ENCODE measurements at regions not wholly inside any gene's neighbourhood (a gene's known extent, or its start where the extent isn't known, plus 50 kb on each side); places are given as distances from the start of the nearest gene placed in this dataset.

GRCh38 chr1:48105165-48105564 lies 108.0 kb upstream of the TRABD2B start:
- ATAC-seq (ENCODE audit: low read depth) (no peak), DNase-seq (no peak)
- no peak for TF ChIP-seq CTCF (IDR thresholded peaks at IDR 0.05)
- no peak for TF ChIP-seq EZH2 (IDR thresholded peaks at IDR 0.05; ENCODE audit: borderline replicate concordance, insufficient read depth, low read depth, low read length, poor library complexity, severe bottlenecking)
- H3K27ac ChIP-seq (ENCODE audit: low read length in 2 of 2), result no peak overlapping the region
- POLR2A ChIA-PET, result no interaction called here
- H3K9ac ChIP-seq (ENCODE audit: low read length), result no peak overlapping the region
- intact Hi-C loops (cut with micrococcal nuclease), result no loop called here
- H3K9me3 ChIP-seq (ENCODE audit: control extremely low read depth in 1 of 3, control insufficient read depth in 2 of 3, insufficient read depth in 1 of 3, low read length in 2 of 3), result no peaks in the 10 kb centered on the region
- H2AFZ ChIP-seq (ENCODE audit: insufficient read depth, low read depth, low read length, poor library complexity, severe bottlenecking), result no peak overlapping the region
- CTCF ChIA-PET, result interaction anchor here (0.7 to 2.3 kb wide), 2 partner anchors 11 to 667 kb away, joined by 3 to 12 read pairs; no protein-coding TSS in a partner anchor
- H3K4me2 ChIP-seq (replicated peaks; ENCODE audit: low read depth, low read length, poor library complexity, severe bottlenecking), result no peak overlapping the region
- Mint-ChIP-seq H3K27ac (no peak overlapping the region), H3K27me3 (peaks cover 15% of the 10 kb centered on the region), H3K4me1 (no peaks in the 10 kb centered on the region), H3K4me3 (no peak overlapping the region), H3K9me3 (ENCODE audit: insufficient read depth) (no peaks in the 10 kb centered on the region)
- H4K20me1 ChIP-seq (ENCODE audit: control insufficient read depth, insufficient read depth, low read length, poor library complexity, severe bottlenecking), result no peaks in the 10 kb centered on the region
- H3K79me2 ChIP-seq (ENCODE audit: control insufficient read depth, insufficient read depth, low read length), result no peaks in the 10 kb centered on the region
- H3K4me3 ChIP-seq (ENCODE audit: control extremely low read depth in 1 of 5, extremely low read depth in 1 of 5, insufficient read depth in 1 of 5, low read depth in 2 of 5, low read length in 4 of 5), result no peak overlapping the region
- WGBS (ENCODE audit: insufficient coverage), result 87% methylated on average over 3 of the region's 3 CpGs
- H3K36me3 ChIP-seq (replicated peaks in 1 of 2; ENCODE audit: control extremely low read depth in 1 of 2, control insufficient read depth in 1 of 2, extremely low read depth in 1 of 2, insufficient read depth in 2 of 2, low read length in 1 of 2), result no peaks in the 10 kb centered on the region
- no peaks in the 10 kb centered on the region for H3K4me1 ChIP-seq (ENCODE audit: control insufficient read depth in 2 of 2, insufficient read depth in 2 of 2, low read length in 2 of 2)
- H3K27me3 ChIP-seq (replicated peaks in 1 of 4; ENCODE audit: control extremely low read depth in 1 of 4, control insufficient read depth in 3 of 4, insufficient read depth in 4 of 4, low read length in 3 of 4), result peaks cover 0 to 2% (median 0%) of the 10 kb centered on the region in 4 experiments

GRCh38 chr1:48103495-48103894 lies 106.3 kb upstream of the TRABD2B start:
- H3K4me3 Mint-ChIP-seq, result no peak overlapping the region

More at GRCh38 chr1:48103495-48103894, 106.3 kb upstream of the TRABD2B start:
- Histone ChIP-seq H3K4me3 (ENCODE audit: control extremely low read depth in 1 of 5, extremely low read depth in 1 of 5, insufficient read depth in 1 of 5, low read depth in 2 of 5, low read length in 4 of 5) (no peak overlapping the region), H3K9me3 (ENCODE audit: control extremely low read depth in 1 of 3, control insufficient read depth in 2 of 3, insufficient read depth in 1 of 3, low read length in 2 of 3) (no peaks in the 10 kb centered on the region), H2AFZ (ENCODE audit: insufficient read depth, low read depth, low read length, poor library complexity, severe bottlenecking) (no peak overlapping the region), H3K36me3 (replicated peaks in 1 of 2; ENCODE audit: control extremely low read depth in 1 of 2, control insufficient read depth in 1 of 2, extremely low read depth in 1 of 2, insufficient read depth in 2 of 2, low read length in 1 of 2) (no peaks in the 10 kb centered on the region), H3K4me1 (ENCODE audit: control insufficient read depth in 2 of 2, insufficient read depth in 2 of 2, low read length in 2 of 2) (no peaks in the 10 kb centered on the region), H3K9ac (ENCODE audit: low read length) (no peak overlapping the region), H3K27ac (ENCODE audit: low read length in 2 of 2) (no peak overlapping the region), H4K20me1 (ENCODE audit: control insufficient read depth, insufficient read depth, low read length, poor library complexity, severe bottlenecking) (no peaks in the 10 kb centered on the region), H3K4me2 (replicated peaks; ENCODE audit: low read depth, low read length, poor library complexity, severe bottlenecking) (no peak overlapping the region), H3K79me2 (ENCODE audit: control insufficient read depth, insufficient read depth, low read length) (no peaks in the 10 kb centered on the region), H3K27me3 (replicated peaks in 1 of 4; ENCODE audit: control extremely low read depth in 1 of 4, control insufficient read depth in 3 of 4, insufficient read depth in 4 of 4, low read length in 3 of 4) (peaks cover 0 to 1% (median 0%) of the 10 kb centered on the region in 4 experiments)
- ATAC-seq (ENCODE audit: low read depth) (no peak), DNase-seq (no peak)
- 95% methylated on average over 5 of the region's 6 CpGs for WGBS (ENCODE audit: insufficient coverage)
- ChIA-PET POLR2A (no interaction called here), CTCF (no interaction called here)
- H3K4me1 Mint-ChIP-seq, result no peaks in the 10 kb centered on the region
- H3K27ac Mint-ChIP-seq, result no peak overlapping the region
- H3K9me3 Mint-ChIP-seq (ENCODE audit: insufficient read depth), result no peaks in the 10 kb centered on the region
- intact Hi-C loops (cut with micrococcal nuclease), result no loop called here
- TF ChIP-seq EZH2 (IDR thresholded peaks at IDR 0.05; ENCODE audit: borderline replicate concordance, insufficient read depth, low read depth, low read length, poor library complexity, severe bottlenecking), result no peak
- TF ChIP-seq CTCF (IDR thresholded peaks at IDR 0.05), result no peak
- H3K27me3 Mint-ChIP-seq, result peaks cover 20% of the 10 kb centered on the region
